Body of pancreas (tissue), 4 donors: ENCODE measurements at regions not wholly inside any gene's neighbourhood (a gene's known extent, or its start where the extent isn't known, plus 50 kb on each side); places are given as distances from the start of the nearest gene placed in this dataset.

Source experiments
- POLR2A ChIP-seq, 3 donors: fragments of 450-650 bp; IDR thresholded peaks; one replicate each; pipeline ENCODE4 v1.6.1; 2016; ENCODE audit warnings: antibody characterized with exemption in 3 of 3, mild to moderate bottlenecking in 2 of 3
- TF ChIP-seq, protein P1 (sequence below), 7 experiments: fragments of 450-650 bp in 4 of 7; fragments of 200-600 bp in 3 of 7; sonication (generic) in 3 of 7; IDR thresholded peaks; one replicate each; pipeline ENCODE4 v1.5.1; 2016 to 2019; ENCODE audit warnings: antibody characterized with exemption in 7 of 7

DNA sequence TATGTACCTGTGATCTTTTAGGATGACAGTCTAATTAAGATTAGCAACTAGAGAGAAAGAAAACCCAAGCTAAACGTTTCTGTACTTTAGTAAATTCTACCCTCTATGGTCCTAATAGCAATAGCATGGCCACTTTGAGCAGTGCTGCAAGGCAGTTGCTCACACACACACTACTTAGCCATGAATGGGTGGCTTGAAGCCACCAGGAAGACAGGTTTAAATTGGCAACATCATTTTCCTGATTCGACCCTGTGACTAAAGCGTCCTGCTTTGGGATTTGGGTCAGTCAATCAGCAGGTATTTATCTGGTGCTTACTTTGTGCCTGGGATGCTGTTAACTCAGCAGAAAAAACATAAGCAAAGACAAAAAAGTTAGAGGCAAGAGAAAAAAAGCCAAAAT is 150.6 kb downstream of the ARRDC3 start:
- no peak for TF ChIP-seq POLR2A (IDR thresholded peaks at IDR 0.05)
- TF ChIP-seq, protein P1, sequence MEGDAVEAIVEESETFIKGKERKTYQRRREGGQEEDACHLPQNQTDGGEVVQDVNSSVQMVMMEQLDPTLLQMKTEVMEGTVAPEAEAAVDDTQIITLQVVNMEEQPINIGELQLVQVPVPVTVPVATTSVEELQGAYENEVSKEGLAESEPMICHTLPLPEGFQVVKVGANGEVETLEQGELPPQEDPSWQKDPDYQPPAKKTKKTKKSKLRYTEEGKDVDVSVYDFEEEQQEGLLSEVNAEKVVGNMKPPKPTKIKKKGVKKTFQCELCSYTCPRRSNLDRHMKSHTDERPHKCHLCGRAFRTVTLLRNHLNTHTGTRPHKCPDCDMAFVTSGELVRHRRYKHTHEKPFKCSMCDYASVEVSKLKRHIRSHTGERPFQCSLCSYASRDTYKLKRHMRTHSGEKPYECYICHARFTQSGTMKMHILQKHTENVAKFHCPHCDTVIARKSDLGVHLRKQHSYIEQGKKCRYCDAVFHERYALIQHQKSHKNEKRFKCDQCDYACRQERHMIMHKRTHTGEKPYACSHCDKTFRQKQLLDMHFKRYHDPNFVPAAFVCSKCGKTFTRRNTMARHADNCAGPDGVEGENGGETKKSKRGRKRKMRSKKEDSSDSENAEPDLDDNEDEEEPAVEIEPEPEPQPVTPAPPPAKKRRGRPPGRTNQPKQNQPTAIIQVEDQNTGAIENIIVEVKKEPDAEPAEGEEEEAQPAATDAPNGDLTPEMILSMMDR (IDR thresholded peaks at IDR 0.05) = no peak
